Mesenchymal stem cell (in vitro differentiated cells and primary cell): ENCODE measurements at regions not wholly inside any gene's neighbourhood (a gene's known extent, or its start where the extent isn't known, plus 50 kb on each side); places are given as distances from the start of the nearest gene placed in this dataset.

Experiments used
- DNase-seq: peaks from one replicate; pipeline ENCODE4 v3.0.0-alpha.2; 2013
- H2AFZ ChIP-seq: one replicate; pipeline ENCODE4 v1.6.1; 2013; ENCODE audit warnings: low read depth, mild to moderate bottlenecking, control low read depth, inconsistent platforms, low read length, moderate library complexity
- H2AK5ac ChIP-seq: 2 replicates; pipeline ENCODE4 v1.6.1; 2013; ENCODE audit warnings: low read length, moderate library complexity, mild to moderate bottlenecking, inconsistent platforms; ENCODE audit not compliant: severe bottlenecking
- H2BK120ac ChIP-seq: one replicate; pipeline ENCODE4 v1.6.1; 2013; ENCODE audit warnings: low read depth, mild to moderate bottlenecking, inconsistent platforms, low read length, moderate library complexity
- H2BK12ac ChIP-seq, 2 experiments: one replicate each; pipeline ENCODE4 v1.6.1; 2013; ENCODE audit warnings: inconsistent platforms in 2 of 2, low read length in 2 of 2, mild to moderate bottlenecking in 2 of 2, moderate library complexity in 2 of 2, control low read depth in 1 of 2
- H2BK15ac ChIP-seq: one replicate; pipeline ENCODE4 v1.6.1; 2013; ENCODE audit warnings: mild to moderate bottlenecking, low read depth, inconsistent platforms; ENCODE audit not compliant: poor library complexity, severe bottlenecking
- H2BK5ac ChIP-seq: 2 replicates; pipeline ENCODE4 v1.6.1; 2013; ENCODE audit warnings: low read depth, mild to moderate bottlenecking, low read length, control low read depth, inconsistent platforms; ENCODE audit not compliant: poor library complexity, severe bottlenecking
- H3K14ac ChIP-seq, 2 experiments: one replicate each; pipeline ENCODE4 v1.6.1; 2013; ENCODE audit warnings: inconsistent platforms in 2 of 2, low read length in 2 of 2, control low read depth in 1 of 2, mild to moderate bottlenecking in 1 of 2, moderate library complexity in 1 of 2
- H3K18ac ChIP-seq, 2 experiments: one replicate each; pipeline ENCODE4 v1.6.1; 2013; ENCODE audit warnings: inconsistent platforms in 2 of 2, low read length in 2 of 2, control low read depth in 1 of 2, low read depth in 1 of 2, mild to moderate bottlenecking in 1 of 2
- H3K23ac ChIP-seq, 2 experiments: one replicate each; pipeline ENCODE4 v1.6.1; 2013; ENCODE audit warnings: inconsistent platforms in 2 of 2, low read length in 2 of 2, mild to moderate bottlenecking in 2 of 2, moderate library complexity in 2 of 2, control low read depth in 1 of 2
- H3K27ac ChIP-seq: 2 replicates; pipeline ENCODE4 v1.5.1; 2013; ENCODE audit warnings: mild to moderate bottlenecking, moderate library complexity, low read length, control low read depth, inconsistent platforms; ENCODE audit not compliant: poor library complexity, severe bottlenecking
- H3K27me3 ChIP-seq, 2 experiments: 2 replicates each; pipeline versions ENCODE4 v1.6.1 to v1.7.0; 2013; ENCODE audit warnings: low read length in 2 of 2, mild to moderate bottlenecking in 2 of 2, moderate library complexity in 2 of 2, control low read depth in 1 of 2, inconsistent platforms in 1 of 2; ENCODE audit not compliant: control insufficient read depth in 1 of 2, insufficient read depth in 1 of 2
- H3K36me3 ChIP-seq, 2 experiments: 2 replicates each; pipeline versions ENCODE4 v1.6.1 to v1.7.0; 2013; ENCODE audit warnings: low read length in 2 of 2, control low read depth in 1 of 2, inconsistent platforms in 1 of 2, low read depth in 1 of 2, mild to moderate bottlenecking in 1 of 2; ENCODE audit not compliant: insufficient read depth in 2 of 2, control insufficient read depth in 1 of 2
- H3K4ac ChIP-seq, 2 experiments: one replicate each; pipeline ENCODE4 v1.6.1; 2013; ENCODE audit warnings: inconsistent platforms in 2 of 2, low read length in 2 of 2, mild to moderate bottlenecking in 2 of 2, moderate library complexity in 2 of 2, control low read depth in 1 of 2, low read depth in 1 of 2
- H3K4me1 ChIP-seq: 2 replicates; pipeline ENCODE4 v1.6.1; 2013; ENCODE audit warnings: low read depth, low read length, control low read depth; ENCODE audit not compliant: control insufficient read depth, insufficient read depth
- H3K4me2 ChIP-seq: 2 replicates; pipeline ENCODE4 v1.6.1; 2013; ENCODE audit warnings: low read length, mild to moderate bottlenecking, inconsistent platforms; ENCODE audit not compliant: poor library complexity, severe bottlenecking
- H3K4me3 ChIP-seq, 2 experiments: 2 replicates each; pipeline versions ENCODE4 v1.5.1 to v1.7.0; 2013; ENCODE audit warnings: low read length in 2 of 2, mild to moderate bottlenecking in 2 of 2, control low read depth in 1 of 2, low read depth in 1 of 2; ENCODE audit not compliant: insufficient read depth in 1 of 2
- H3K79me1 ChIP-seq: replicated peaks from 2 replicates; pipeline ENCODE4 v1.6.1; 2013; ENCODE audit warnings: mild to moderate bottlenecking, control low read depth, low read length, inconsistent platforms; ENCODE audit not compliant: poor library complexity, severe bottlenecking
- H3K9ac ChIP-seq: 2 replicates; pipeline ENCODE4 v1.7.0; 2013; ENCODE audit warnings: mild to moderate bottlenecking, low read length, moderate library complexity
- H3K9me3 ChIP-seq: 2 replicates; pipeline ENCODE4 v1.7.0; 2013; ENCODE audit warnings: mild to moderate bottlenecking, low read length; ENCODE audit not compliant: control insufficient read depth
- H4K8ac ChIP-seq: one replicate; pipeline ENCODE4 v1.6.1; 2013; ENCODE audit warnings: inconsistent platforms, mild to moderate bottlenecking, low read length, moderate library complexity
- H4K91ac ChIP-seq: one replicate; pipeline ENCODE4 v1.6.1; 2013; ENCODE audit warnings: mild to moderate bottlenecking, low read length, inconsistent platforms
- WGBS: methylation state at CpG from one replicate; pipeline ENCODE4 v1.1.7; 2013; ENCODE audit warnings: mixed read lengths; 5-methylcytosine and 5-hydroxymethylcytosine counted together

- H3K27ac ChIP-seq: no peak overlapping the region
- no peak overlapping the region for H4K91ac ChIP-seq
- no peak overlapping the region for H3K14ac ChIP-seq
- no peak overlapping the region for H3K4me3 ChIP-seq
- 69% methylated on average over 5 of the region's 5 CpGs for WGBS
- no peak overlapping the region for H3K4ac ChIP-seq
- no peak overlapping the region for H3K9ac ChIP-seq
- no peaks in the 10 kb centered on the region for H3K9me3 ChIP-seq
- no peaks in the 10 kb centered on the region for H3K27me3 ChIP-seq
- H2BK15ac ChIP-seq: no peak overlapping the region
- H3K79me1 ChIP-seq: no peaks in the 10 kb centered on the region
- DNase-seq: no peak
- no peak overlapping the region for H3K18ac ChIP-seq
- peaks cover 2% of the 10 kb centered on the region for H3K4me1 ChIP-seq
- H3K36me3 ChIP-seq: no peaks in the 10 kb centered on the region
- H2BK120ac ChIP-seq: no peak overlapping the region
- no peak overlapping the region for H4K8ac ChIP-seq
- no peak overlapping the region for H2BK5ac ChIP-seq
- no peak overlapping the region for H3K4me2 ChIP-seq
- H2BK12ac ChIP-seq: no peak overlapping the region
- H3K23ac ChIP-seq: no peak overlapping the region
- H2AK5ac ChIP-seq: no peak overlapping the region
- no peak overlapping the region for H2AFZ ChIP-seq
Measured at GRCh38 chr6:131456565-131456964, 116.5 kb upstream of the ARG1 start.

- Histone ChIP-seq H3K9ac (no peak overlapping the region), H4K8ac (no peak overlapping the region), H3K9me3 (no peaks in the 10 kb centered on the region), H2BK12ac (no peak overlapping the region), H3K79me1 (no peaks in the 10 kb centered on the region), H2BK15ac (no peak overlapping the region), H3K27ac (no peak overlapping the region), H3K4ac (no peak overlapping the region), H2AK5ac (no peak overlapping the region), H3K4me2 (no peak overlapping the region), H3K18ac (no peak overlapping the region), H3K27me3 (no peaks in the 10 kb centered on the region), H3K4me1 (peaks cover 2% of the 10 kb centered on the region), H3K4me3 (no peak overlapping the region), H4K91ac (no peak overlapping the region), H2BK5ac (no peak overlapping the region), H2BK120ac (no peak overlapping the region), H3K23ac (no peak overlapping the region), H2AFZ (no peak overlapping the region), H3K36me3 (no peaks in the 10 kb centered on the region), H3K14ac (no peak overlapping the region)
- no peak for DNase-seq
Measured at GRCh38 chr6:131459005-131459404, 114.0 kb upstream of the ARG1 start.

GRCh38 chr6:131460614-131461000, 112.4 kb upstream of the ARG1 start:
- H2AFZ ChIP-seq: no peak overlapping the region
- no peak for DNase-seq
- H2BK12ac ChIP-seq: no peak overlapping the region
- no peak overlapping the region for H3K4ac ChIP-seq
- H3K9ac ChIP-seq: peak overlapping the region; percentile 52
- no peaks in the 10 kb centered on the region for H3K36me3 ChIP-seq
- H2AK5ac ChIP-seq: no peak overlapping the region
- no peak overlapping the region for H4K8ac ChIP-seq
- H3K79me1 ChIP-seq: no peaks in the 10 kb centered on the region
- no peak overlapping the region for H3K18ac ChIP-seq
- no peak overlapping the region for H4K91ac ChIP-seq
- no peak overlapping the region for H2BK15ac ChIP-seq
- no peak overlapping the region for H3K27ac ChIP-seq
- no peak overlapping the region for H2BK5ac ChIP-seq
- H2BK120ac ChIP-seq: no peak overlapping the region
- no peaks in the 10 kb centered on the region for H3K9me3 ChIP-seq
- H3K14ac ChIP-seq: no peak overlapping the region
- no peak overlapping the region for H3K4me2 ChIP-seq
- H3K4me1 ChIP-seq: peaks cover 2% of the 10 kb centered on the region
- no peaks in the 10 kb centered on the region for H3K27me3 ChIP-seq
- WGBS: 67% methylated on average over 4 of the region's 6 CpGs
- no peak overlapping the region for H3K23ac ChIP-seq
- H3K4me3 ChIP-seq: peak overlapping the region in 1 of 2 experiments; percentile 51

- H3K23ac ChIP-seq: no peak overlapping the region
- H2BK5ac ChIP-seq: no peak overlapping the region
- no peaks in the 10 kb centered on the region for H3K4me1 ChIP-seq
- DNase-seq: no peak
- no peak overlapping the region for H3K27ac ChIP-seq
- H3K36me3 ChIP-seq: no peaks in the 10 kb centered on the region
- H2BK120ac ChIP-seq: no peak overlapping the region
- H2BK15ac ChIP-seq: no peak overlapping the region
- no peak overlapping the region for H3K14ac ChIP-seq
- H3K27me3 ChIP-seq: no peaks in the 10 kb centered on the region
- H2AFZ ChIP-seq: no peak overlapping the region
- H2BK12ac ChIP-seq: no peak overlapping the region
- H3K4me3 ChIP-seq: no peak overlapping the region
- H3K4me2 ChIP-seq: no peak overlapping the region
- no peak overlapping the region for H3K9ac ChIP-seq
- no peak overlapping the region for H4K8ac ChIP-seq
- WGBS: 94% methylated on average over 2 of the region's 2 CpGs
- H3K79me1 ChIP-seq: no peaks in the 10 kb centered on the region
- H3K18ac ChIP-seq: no peak overlapping the region
- no peak overlapping the region for H2AK5ac ChIP-seq
- no peaks in the 10 kb centered on the region for H3K9me3 ChIP-seq
- no peak overlapping the region for H4K91ac ChIP-seq
- no peak overlapping the region for H3K4ac ChIP-seq
Measured at GRCh38 chr6:131469130-131469529, 103.9 kb upstream of the ARG1 start.
